Peyer's patch (tissue), 4 donors: ENCODE measurements at regions not wholly inside any gene's neighbourhood (a gene's known extent, or its start where the extent isn't known, plus 50 kb on each side); places are given as distances from the start of the nearest gene placed in this dataset.

Experiments
- DNase-seq, 3 donors: peaks; one replicate each; pipeline ENCODE4 v3.0.0-alpha.2; 2017 to 2019
- H3K27ac ChIP-seq, 4 donors: fragments of 200-600 bp; sonication (generic); one replicate each; pipeline ENCODE4 v1.5.1; 2016 to 2019
- H3K27me3 ChIP-seq, 2 donors: fragments of 200-600 bp; sonication (generic); one replicate each; pipeline ENCODE4 v1.5.1; 2019
- H3K36me3 ChIP-seq, 3 donors: fragments of 200-600 bp; sonication (generic); one replicate each; pipeline ENCODE4 v1.5.1; 2016 to 2019
- H3K4me1 ChIP-seq, 4 donors: fragments of 200-600 bp; sonication (generic); one replicate each; pipeline ENCODE4 v1.5.1; 2016 to 2019
- H3K4me3 ChIP-seq, 4 donors: fragments of 200-600 bp; sonication (generic); 1 replicate in 3 of 4; 2 replicates in 1 of 4; pipeline ENCODE4 v1.5.1; 2016 to 2019; ENCODE audit warnings: mild to moderate bottlenecking in 1 of 4
- H3K9me3 ChIP-seq, 4 donors: fragments of 200-600 bp; sonication (generic); one replicate each; pipeline ENCODE4 v1.5.1; 2016 to 2019; ENCODE audit warnings: mild to moderate bottlenecking in 1 of 4
- CTCF ChIP-seq, 6 experiments: fragments of 450-650 bp in 4 of 6; fragments of 200-600 bp in 2 of 6; sonication (generic) in 1 of 6; IDR thresholded peaks; one replicate each; pipeline ENCODE4 v1.5.1; 2017 to 2019; ENCODE audit warnings: antibody characterized with exemption in 6 of 6, mild to moderate bottlenecking in 3 of 6, moderate library complexity in 1 of 6
- POLR2A ChIP-seq, 2 donors: fragments of 450-650 bp; IDR thresholded peaks; one replicate each; pipeline ENCODE4 v1.5.1; 2017; ENCODE audit warnings: antibody characterized with exemption in 2 of 2, mild to moderate bottlenecking in 2 of 2, moderate library complexity in 2 of 2

- no peak for TF ChIP-seq POLR2A (IDR thresholded peaks at IDR 0.05)
- TF ChIP-seq CTCF (IDR thresholded peaks at IDR 0.05), result no peak
- H3K36me3 ChIP-seq, result no peaks in the 10 kb centered on the region
- no peaks in the 10 kb centered on the region for H3K9me3 ChIP-seq
- H3K27ac ChIP-seq, result no peak overlapping the region
- no peaks in the 10 kb centered on the region for H3K27me3 ChIP-seq
- DNase-seq, result no peak
- H3K4me1 ChIP-seq, result no peaks in the 10 kb centered on the region
- H3K4me3 ChIP-seq, result no peak overlapping the region
Measured at GRCh38 chr5:6843821-6844220, 130.6 kb downstream of the TENT4A start.

- Histone ChIP-seq H3K36me3 (no peaks in the 10 kb centered on the region), H3K4me3 (no peak overlapping the region), H3K9me3 (no peaks in the 10 kb centered on the region), H3K27ac (no peak overlapping the region), H3K4me1 (no peaks in the 10 kb centered on the region), H3K27me3 (no peaks in the 10 kb centered on the region)
- TF ChIP-seq POLR2A (IDR thresholded peaks at IDR 0.05) (no peak), CTCF (IDR thresholded peaks at IDR 0.05) (no peak)
- no peak for DNase-seq
Measured at GRCh38 chr5:6845856-6846255, 132.6 kb downstream of the TENT4A start.

GRCh38 chr5:6847870-6848269, 134.6 kb downstream of the TENT4A start:
- no peak for DNase-seq
- no peaks in the 10 kb centered on the region for H3K27me3 ChIP-seq
- no peak overlapping the region for H3K4me3 ChIP-seq
- TF ChIP-seq CTCF (IDR thresholded peaks at IDR 0.05) (no peak), POLR2A (IDR thresholded peaks at IDR 0.05) (no peak)
- H3K36me3 ChIP-seq, result no peaks in the 10 kb centered on the region
- no peaks in the 10 kb centered on the region for H3K9me3 ChIP-seq
- no peaks in the 10 kb centered on the region for H3K4me1 ChIP-seq
- no peak overlapping the region for H3K27ac ChIP-seq

- H3K4me3 ChIP-seq, result no peak overlapping the region
- H3K36me3 ChIP-seq, result no peaks in the 10 kb centered on the region
- no peaks in the 10 kb centered on the region for H3K4me1 ChIP-seq
- H3K27me3 ChIP-seq, result no peaks in the 10 kb centered on the region
- no peak overlapping the region for H3K27ac ChIP-seq
- no peaks in the 10 kb centered on the region for H3K9me3 ChIP-seq
- DNase-seq, result no peak
- no peak for TF ChIP-seq POLR2A (IDR thresholded peaks at IDR 0.05)
- TF ChIP-seq CTCF (IDR thresholded peaks at IDR 0.05), result no peak
Measured at GRCh38 chr5:6849316-6850105, 136.3 kb downstream of the TENT4A start.

GRCh38 chr5:6850106-6850432, 136.8 kb downstream of the TENT4A start:
- Histone ChIP-seq H3K27me3 (no peaks in the 10 kb centered on the region), H3K4me1 (no peaks in the 10 kb centered on the region), H3K4me3 (no peak overlapping the region), H3K27ac (no peak overlapping the region), H3K9me3 (no peaks in the 10 kb centered on the region), H3K36me3 (no peaks in the 10 kb centered on the region)
- no peak for DNase-seq
- TF ChIP-seq CTCF (IDR thresholded peaks at IDR 0.05) (no peak), POLR2A (IDR thresholded peaks at IDR 0.05) (no peak)

GRCh38 chr5:6856653-6857052, 143.4 kb downstream of the TENT4A start:
- no peak for DNase-seq
- Histone ChIP-seq H3K4me3 (no peak overlapping the region), H3K27ac (no peak overlapping the region), H3K9me3 (no peaks in the 10 kb centered on the region), H3K36me3 (no peaks in the 10 kb centered on the region), H3K27me3 (no peaks in the 10 kb centered on the region), H3K4me1 (no peaks in the 10 kb centered on the region)
- TF ChIP-seq POLR2A (IDR thresholded peaks at IDR 0.05) (no peak), CTCF (IDR thresholded peaks at IDR 0.05) (no peak)
